ENCODE measurements at regions not wholly inside any gene's neighbourhood (a gene's known extent, or its start where the extent isn't known, plus 50 kb on each side); places are given as distances from the start of the nearest gene placed in this dataset.

DNA sequence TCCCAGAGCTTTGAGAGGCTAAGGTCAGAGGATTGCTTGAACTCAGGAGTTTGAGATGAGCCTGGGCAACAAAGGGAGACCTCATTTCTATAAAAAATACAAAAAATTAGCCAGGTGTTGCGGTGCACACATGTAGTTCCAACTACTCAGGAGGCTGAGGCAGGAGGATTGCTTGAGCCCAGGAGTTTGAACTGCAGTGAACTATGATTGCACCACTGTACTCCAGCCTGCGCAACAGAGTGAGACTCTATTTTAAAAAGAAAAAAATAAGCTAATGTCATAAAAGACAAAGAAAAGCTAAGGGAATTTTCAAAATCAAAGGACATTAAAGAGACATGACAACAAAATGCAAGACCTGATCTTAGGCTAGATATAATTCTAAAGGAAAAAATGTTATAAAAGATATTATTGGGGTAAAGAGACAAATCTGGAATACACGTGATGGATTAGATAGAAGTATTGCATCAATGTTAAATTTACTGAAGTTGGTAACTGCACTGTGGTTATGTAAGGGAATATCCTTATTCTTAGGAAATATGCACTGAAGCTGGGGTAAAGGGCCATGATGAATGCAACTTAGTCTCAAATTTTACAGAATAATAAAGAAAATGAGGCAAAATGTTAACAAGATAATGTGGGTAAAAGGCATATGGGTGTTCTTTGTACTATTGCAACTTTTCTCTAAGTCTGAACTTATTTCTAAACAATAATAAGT is 75.2 kb downstream of the SPRY1 start:
- TF ChIP-seq BHLHE40 (IDR thresholded peaks at IDR 0.05; ENCODE audit: borderline replicate concordance) (no peak), SP1 (IDR thresholded peaks at IDR 0.05) (no peak), ELF4 (IDR thresholded peaks at IDR 0.05) (no peak), SUZ12 (IDR thresholded peaks at IDR 0.05) (no peak), FOXM1 (IDR thresholded peaks at IDR 0.05; ENCODE audit: borderline replicate concordance) (no peak), NFRKB (IDR thresholded peaks at IDR 0.05) (no peak), TARDBP (IDR thresholded peaks at IDR 0.05) (no peak), LEF1 (IDR thresholded peaks at IDR 0.05; ENCODE audit: borderline replicate concordance) (no peak), FOXK2 (IDR thresholded peaks at IDR 0.05) (no peak)
- TF ChIP-seq, protein P1, sequence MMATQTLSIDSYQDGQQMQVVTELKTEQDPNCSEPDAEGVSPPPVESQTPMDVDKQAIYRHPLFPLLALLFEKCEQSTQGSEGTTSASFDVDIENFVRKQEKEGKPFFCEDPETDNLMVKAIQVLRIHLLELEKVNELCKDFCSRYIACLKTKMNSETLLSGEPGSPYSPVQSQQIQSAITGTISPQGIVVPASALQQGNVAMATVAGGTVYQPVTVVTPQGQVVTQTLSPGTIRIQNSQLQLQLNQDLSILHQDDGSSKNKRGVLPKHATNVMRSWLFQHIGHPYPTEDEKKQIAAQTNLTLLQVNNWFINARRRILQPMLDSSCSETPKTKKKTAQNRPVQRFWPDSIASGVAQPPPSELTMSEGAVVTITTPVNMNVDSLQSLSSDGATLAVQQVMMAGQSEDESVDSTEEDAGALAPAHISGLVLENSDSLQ (IDR thresholded peaks at IDR 0.05), result no peak
